Fibroblast of lung (primary cell): ENCODE measurements at regions not wholly inside any gene's neighbourhood (a gene's known extent, or its start where the extent isn't known, plus 50 kb on each side); places are given as distances from the start of the nearest gene placed in this dataset.

Experiments used
- DNase-seq, 2 donors: peaks; one replicate each; pipeline versions ENCODE4 v3.0.0 to v3.0.0-alpha.2; 2010; ENCODE audit warnings: low read depth in 2 of 2
- H2AFZ ChIP-seq: 2 replicates; pipeline ENCODE4 v1.5.1; 2012; ENCODE audit warnings: low read length, control low read depth, inconsistent platforms
- H3K27ac ChIP-seq: 2 replicates; pipeline ENCODE4 v1.5.1; 2011; ENCODE audit warnings: low read length, control low read depth; ENCODE audit not compliant: insufficient read depth
- H3K27me3 ChIP-seq: 2 replicates; pipeline ENCODE4 v1.5.1; 2011; ENCODE audit warnings: mild to moderate bottlenecking, low read length; ENCODE audit not compliant: control insufficient read depth, insufficient read depth
- H3K36me3 ChIP-seq: 2 replicates; pipeline ENCODE4 v1.5.1; 2011; ENCODE audit warnings: low read length; ENCODE audit not compliant: control insufficient read depth, insufficient read depth
- H3K4me1 ChIP-seq: 2 replicates; pipeline ENCODE4 v1.5.1; 2011; ENCODE audit warnings: low read length; ENCODE audit not compliant: control insufficient read depth, insufficient read depth; ENCODE audit errors: extremely low read depth
- H3K4me2 ChIP-seq: 2 replicates; pipeline ENCODE4 v1.5.1; 2011; ENCODE audit warnings: low read length, control low read depth; ENCODE audit not compliant: insufficient read depth; ENCODE audit errors: extremely low read depth
- H3K4me3 ChIP-seq, 4 experiments: fragments of 200-600 bp in 1 of 4; sonication (generic) in 1 of 4; replicated peaks in 1 of 4; 2 replicates each; pipeline ENCODE4 v1.5.1; 2011 to 2016; ENCODE audit warnings: low read length in 4 of 4, low read depth in 3 of 4, mild to moderate bottlenecking in 3 of 4, control low read depth in 2 of 4, inconsistent platforms in 1 of 4, mixed read lengths in 1 of 4; ENCODE audit not compliant: insufficient read depth in 1 of 4; ENCODE audit errors: control extremely low read depth in 1 of 4
- H3K79me2 ChIP-seq: 2 replicates; pipeline ENCODE4 v1.5.1; 2012; ENCODE audit warnings: mild to moderate bottlenecking, low read length, inconsistent platforms; ENCODE audit not compliant: control insufficient read depth, insufficient read depth
- H3K9ac ChIP-seq: 2 replicates; pipeline ENCODE4 v1.5.1; 2011; ENCODE audit warnings: mild to moderate bottlenecking, low read length, control low read depth; ENCODE audit not compliant: insufficient read depth
- H3K9me3 ChIP-seq: 2 replicates; pipeline ENCODE4 v1.5.1; 2012; ENCODE audit warnings: low read depth, low read length; ENCODE audit not compliant: control insufficient read depth, insufficient read depth
- H4K20me1 ChIP-seq: 2 replicates; pipeline ENCODE4 v1.5.1; 2011; ENCODE audit warnings: low read length; ENCODE audit not compliant: control insufficient read depth, insufficient read depth; ENCODE audit errors: extremely low read depth
- CTCF ChIP-seq, 2 donors: IDR thresholded peaks in 1 of 2; conservative IDR thresholded peaks in 1 of 2; 1 replicate in 1 of 2; 2 replicates in 1 of 2; pipeline ENCODE4 v1.5.1; 2011 to 2012; ENCODE audit warnings: low read length in 2 of 2, control low read depth in 1 of 2, inconsistent platforms in 1 of 2, low read depth in 1 of 2, mild to moderate bottlenecking in 1 of 2
- EZH2 ChIP-seq: IDR thresholded peaks from 2 replicates; pipeline ENCODE4 v1.5.1; 2012; ENCODE audit warnings: low read length, control low read depth, mild to moderate bottlenecking; ENCODE audit errors: missing control alignments

- Histone ChIP-seq H3K36me3 (no peaks in the 10 kb centered on the region), H3K27ac (no peak overlapping the region), H3K27me3 (no peaks in the 10 kb centered on the region), H3K4me2 (no peak overlapping the region), H2AFZ (no peak overlapping the region), H3K79me2 (no peaks in the 10 kb centered on the region), H3K9me3 (no peaks in the 10 kb centered on the region), H3K4me1 (no peaks in the 10 kb centered on the region), H3K9ac (no peak overlapping the region), H3K4me3 (no peak overlapping the region), H4K20me1 (no peaks in the 10 kb centered on the region)
- DNase-seq, result no peak
- TF ChIP-seq CTCF (conservative IDR thresholded peaks at IDR 0.05 in 1 of 2, IDR thresholded peaks at IDR 0.05 in 1 of 2; ENCODE audit: low read depth in 1 of 2, low read length in 2 of 2), result no peak
- TF ChIP-seq EZH2, result no peak
Observed at GRCh38 chrX:78603908-78604307, 55.2 kb downstream of the RTL3 start.

- Histone ChIP-seq H3K4me2 (no peak overlapping the region), H3K36me3 (no peaks in the 10 kb centered on the region), H3K9me3 (no peaks in the 10 kb centered on the region), H4K20me1 (no peaks in the 10 kb centered on the region), H3K4me1 (no peaks in the 10 kb centered on the region), H3K9ac (no peak overlapping the region), H3K27me3 (no peaks in the 10 kb centered on the region), H3K79me2 (no peaks in the 10 kb centered on the region), H2AFZ (no peak overlapping the region), H3K4me3 (no peak overlapping the region), H3K27ac (no peak overlapping the region)
- peak in 1 of 2 donors; percentile 2 for DNase-seq
- TF ChIP-seq CTCF (conservative IDR thresholded peaks at IDR 0.05 in 1 of 2, IDR thresholded peaks at IDR 0.05 in 1 of 2; ENCODE audit: low read depth in 1 of 2, low read length in 2 of 2) (no peak), EZH2 (no peak)
Observed at GRCh38 chrX:78595901-78596502, 63.1 kb downstream of the RTL3 start.

GRCh38 chrX:78593701-78594100, 65.4 kb downstream of the RTL3 start:
- no peak overlapping the region for H2AFZ ChIP-seq
- H3K79me2 ChIP-seq, result no peaks in the 10 kb centered on the region
- no peak overlapping the region for H3K4me3 ChIP-seq
- DNase-seq, result no peak
- H3K4me1 ChIP-seq, result no peaks in the 10 kb centered on the region
- no peaks in the 10 kb centered on the region for H4K20me1 ChIP-seq
- no peaks in the 10 kb centered on the region for H3K9me3 ChIP-seq
- H3K36me3 ChIP-seq, result no peaks in the 10 kb centered on the region
- TF ChIP-seq EZH2, result no peak
- H3K9ac ChIP-seq, result no peak overlapping the region
- no peak overlapping the region for H3K27ac ChIP-seq
- H3K4me2 ChIP-seq, result no peak overlapping the region
- H3K27me3 ChIP-seq, result no peaks in the 10 kb centered on the region
